Thyroid gland (tissue), 4 donors: ENCODE measurements at regions not wholly inside any gene's neighbourhood (a gene's known extent, or its start where the extent isn't known, plus 50 kb on each side); places are given as distances from the start of the nearest gene placed in this dataset.

Experiments used
- DNase-seq, 2 donors: peaks; one replicate each; pipeline ENCODE4 v3.0.0-alpha.2; 2019
- H3K27ac ChIP-seq, 3 donors: fragments of 200-600 bp; sonication (generic); 1 replicate in 2 of 3; 2 replicates in 1 of 3; pipeline ENCODE4 v1.5.1; 2016 to 2019; ENCODE audit warnings: mild to moderate bottlenecking in 1 of 3, moderate library complexity in 1 of 3
- H3K27me3 ChIP-seq: fragments of 200-600 bp; sonication (generic); one replicate; pipeline ENCODE4 v1.5.1; 2019
- H3K36me3 ChIP-seq, 2 donors: fragments of 200-600 bp; sonication (generic); one replicate each; pipeline ENCODE4 v1.5.1; 2016 to 2019
- H3K4me1 ChIP-seq, 2 donors: fragments of 200-600 bp; sonication (generic); one replicate each; pipeline ENCODE4 v1.5.1; 2017 to 2019
- H3K4me3 ChIP-seq, 3 donors: fragments of 200-600 bp; sonication (generic); replicated peaks in 1 of 3; 1 replicate in 2 of 3; 2 replicates in 1 of 3; pipeline ENCODE4 v1.5.1; 2016; ENCODE audit warnings: mild to moderate bottlenecking in 1 of 3
- H3K9me3 ChIP-seq: fragments of 200-600 bp; sonication (generic); one replicate; pipeline ENCODE4 v1.5.1; 2017
- CTCF ChIP-seq, 6 experiments: fragments of 200-600 bp in 3 of 6; fragments of 450-650 bp in 3 of 6; sonication (generic) in 3 of 6; IDR thresholded peaks; one replicate each; pipeline ENCODE4 v1.5.1; 2016 to 2019; ENCODE audit warnings: antibody characterized with exemption in 6 of 6, mild to moderate bottlenecking in 2 of 6, inconsistent platforms in 1 of 6, moderate library complexity in 1 of 6
- POLR2A ChIP-seq, 2 donors: fragments of 450-650 bp; IDR thresholded peaks; one replicate each; pipeline ENCODE4 v1.6.1; 2017; ENCODE audit warnings: antibody characterized with exemption in 2 of 2, mild to moderate bottlenecking in 2 of 2, moderate library complexity in 1 of 2
- WGBS, 2 donors: methylation state at CpG; one replicate each; pipeline ENCODE4 v1.1.5; 2017; 5-methylcytosine and 5-hydroxymethylcytosine counted together
- intact Hi-C: fragments of 100-400 bp; cut with DNase I; formaldehyde crosslinking; loops from one replicate; pipeline ENCODE4 v1.15.1; 2023

DNA sequence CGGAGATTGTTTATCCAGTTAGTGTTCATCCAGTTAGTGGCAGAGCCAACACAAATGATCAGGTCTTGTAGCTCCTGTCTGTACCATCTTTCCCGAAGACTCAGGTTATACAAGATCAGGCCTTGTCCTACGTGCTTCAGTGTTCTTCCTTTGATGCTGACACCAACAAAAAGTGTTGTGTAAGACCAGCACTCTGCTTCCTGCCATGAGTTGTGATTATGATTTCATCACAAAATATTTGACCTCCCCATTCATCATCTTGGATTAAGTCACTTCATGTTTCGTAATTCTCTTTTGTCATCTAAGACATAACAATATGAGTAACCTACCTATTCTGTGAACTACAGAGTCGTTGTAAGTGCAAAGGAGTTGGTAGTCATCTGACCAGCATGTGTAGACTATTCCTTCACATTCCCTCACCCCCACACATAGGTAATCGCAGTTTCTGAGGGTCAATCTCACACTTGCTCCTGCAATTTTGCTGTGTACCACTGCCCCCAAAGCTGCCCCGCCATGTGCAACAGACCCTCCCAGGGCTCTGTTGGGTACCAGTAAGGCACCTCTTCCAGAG lies 135.6 kb upstream of the SLC22A23 start:
- Histone ChIP-seq H3K27me3 (no peaks in the 10 kb centered on the region), H3K4me1 (no peaks in the 10 kb centered on the region), H3K27ac (no peak overlapping the region), H3K36me3 (no peaks in the 10 kb centered on the region), H3K9me3 (no peaks in the 10 kb centered on the region), H3K4me3 (no peak overlapping the region)
- intact Hi-C loops, result no loop called here
- DNase-seq, result no peak
- no peak for TF ChIP-seq POLR2A (IDR thresholded peaks at IDR 0.05)
- no peak for TF ChIP-seq CTCF (IDR thresholded peaks at IDR 0.05)
- 88 to 92% methylated on average over 7 of the region's 7 CpGs for WGBS, 2 donors

- Histone ChIP-seq H3K36me3 (no peaks in the 10 kb centered on the region), H3K4me1 (no peaks in the 10 kb centered on the region), H3K4me3 (no peak overlapping the region), H3K9me3 (no peaks in the 10 kb centered on the region), H3K27ac (no peak overlapping the region), H3K27me3 (no peaks in the 10 kb centered on the region)
- TF ChIP-seq CTCF (IDR thresholded peaks at IDR 0.05) (no peak), POLR2A (IDR thresholded peaks at IDR 0.05) (no peak)
- no peak for DNase-seq
- WGBS, 2 donors, result 92 to 95% methylated on average over 1 of the region's 1 CpG
- intact Hi-C loops, result no loop called here
Measured at GRCh38 chr6:3591970-3592369, 135.1 kb upstream of the SLC22A23 start.

DNA sequence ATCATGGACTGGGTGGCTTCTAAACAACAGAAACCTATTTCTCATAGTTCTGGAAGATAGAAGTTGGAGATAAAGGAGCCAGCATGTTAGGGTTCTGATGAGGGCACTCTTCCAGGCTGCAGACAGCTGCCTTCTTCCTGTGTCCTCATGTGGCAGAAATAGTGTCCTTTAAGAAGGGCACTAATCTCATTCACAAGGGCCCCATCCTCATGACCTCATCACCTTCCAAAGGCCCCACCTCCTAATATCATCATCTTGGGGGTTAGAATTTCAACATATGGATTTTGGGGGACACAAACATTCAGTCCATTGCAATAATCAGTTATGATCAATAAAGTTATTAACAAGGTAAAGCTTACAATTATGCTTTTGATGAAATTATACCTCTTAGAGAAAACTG lies 130.8 kb upstream of the SLC22A23 start:
- Histone ChIP-seq H3K4me1 (no peaks in the 10 kb centered on the region), H3K9me3 (no peaks in the 10 kb centered on the region), H3K27ac (no peak overlapping the region), H3K4me3 (no peak overlapping the region), H3K36me3 (no peaks in the 10 kb centered on the region), H3K27me3 (no peaks in the 10 kb centered on the region)
- no peak for DNase-seq
- no peak for TF ChIP-seq CTCF (IDR thresholded peaks at IDR 0.05)
- intact Hi-C loops, result no loop called here

DNA sequence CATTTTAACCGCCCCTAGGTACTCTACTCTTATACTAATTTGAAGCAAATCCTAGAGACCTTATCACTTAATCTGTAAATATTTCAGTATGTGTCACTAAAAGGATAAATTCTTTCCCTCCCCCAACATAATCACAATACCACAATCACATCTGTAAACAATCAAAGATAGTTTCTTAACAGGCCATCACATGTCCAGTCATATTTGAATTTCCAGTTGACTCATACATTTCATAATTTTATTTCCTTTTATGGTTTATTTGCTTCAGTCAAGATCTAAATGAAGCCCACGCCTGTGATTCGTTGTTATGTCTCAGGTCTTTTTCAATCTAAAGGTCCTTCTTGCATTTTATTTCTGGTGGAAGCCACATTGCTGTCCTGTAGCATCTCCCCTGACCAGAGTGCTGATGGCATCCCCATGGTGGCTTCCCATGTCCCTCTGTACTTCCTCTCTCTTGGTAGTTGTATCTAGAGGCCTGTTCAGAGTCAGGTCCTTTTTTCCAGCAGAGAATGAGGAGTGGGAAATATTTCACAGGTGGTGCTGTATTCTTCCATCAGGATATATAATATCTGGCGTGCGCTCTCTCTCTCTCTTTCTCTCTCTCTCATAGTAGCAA lies 128.6 kb upstream of the SLC22A23 start:
- Histone ChIP-seq H3K9me3 (no peaks in the 10 kb centered on the region), H3K27ac (no peak overlapping the region), H3K36me3 (no peaks in the 10 kb centered on the region), H3K27me3 (no peaks in the 10 kb centered on the region), H3K4me3 (no peak overlapping the region), H3K4me1 (no peaks in the 10 kb centered on the region)
- WGBS, 2 donors, result 85 to 97% methylated on average over 5 of the region's 5 CpGs
- TF ChIP-seq CTCF (IDR thresholded peaks at IDR 0.05) (no peak), POLR2A (IDR thresholded peaks at IDR 0.05) (no peak)
- no peak for DNase-seq
- intact Hi-C loops, result no loop called here

DNA sequence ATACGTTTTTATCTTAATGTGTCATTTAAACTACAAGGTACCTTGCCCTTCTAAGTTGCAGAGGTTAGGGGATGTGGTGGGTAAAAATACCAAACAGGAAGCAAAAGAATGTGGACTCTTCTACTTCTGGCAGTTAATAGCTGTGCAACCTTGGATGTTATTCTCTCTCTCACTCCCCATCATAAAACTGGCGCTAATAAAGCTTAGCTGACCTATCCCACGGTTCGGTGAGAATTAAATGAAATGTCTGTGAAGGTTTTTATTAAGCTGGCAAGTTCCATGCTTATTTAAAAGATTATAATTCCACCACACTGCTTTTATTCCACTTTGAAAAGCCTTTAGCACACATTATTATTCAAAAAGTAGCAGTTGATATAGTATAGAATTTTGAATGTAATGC lies 127.8 kb upstream of the SLC22A23 start:
- Histone ChIP-seq H3K4me3 (no peak overlapping the region), H3K4me1 (no peaks in the 10 kb centered on the region), H3K36me3 (no peaks in the 10 kb centered on the region), H3K9me3 (no peaks in the 10 kb centered on the region), H3K27ac (no peak overlapping the region), H3K27me3 (no peaks in the 10 kb centered on the region)
- 66 to 80% methylated on average over 4 of the region's 4 CpGs for WGBS, 2 donors
- no peak for DNase-seq
- TF ChIP-seq POLR2A (IDR thresholded peaks at IDR 0.05) (no peak), CTCF (IDR thresholded peaks at IDR 0.05) (no peak)
- intact Hi-C loops, result no loop called here
